HL-60/S4 (cell line): ENCODE measurements at regions not wholly inside any gene's neighbourhood (a gene's known extent, or its start where the extent isn't known, plus 50 kb on each side); places are given as distances from the start of the nearest gene placed in this dataset.

ENCODE experiments used
- in situ Hi-C: fragments of 300-500 bp; cut with MboI; formaldehyde crosslinking; loops from 2 replicates; pipeline ENCODE4 v1.14.3; 2022; ENCODE audit warnings: low sequenced_read_pairs

DNA sequence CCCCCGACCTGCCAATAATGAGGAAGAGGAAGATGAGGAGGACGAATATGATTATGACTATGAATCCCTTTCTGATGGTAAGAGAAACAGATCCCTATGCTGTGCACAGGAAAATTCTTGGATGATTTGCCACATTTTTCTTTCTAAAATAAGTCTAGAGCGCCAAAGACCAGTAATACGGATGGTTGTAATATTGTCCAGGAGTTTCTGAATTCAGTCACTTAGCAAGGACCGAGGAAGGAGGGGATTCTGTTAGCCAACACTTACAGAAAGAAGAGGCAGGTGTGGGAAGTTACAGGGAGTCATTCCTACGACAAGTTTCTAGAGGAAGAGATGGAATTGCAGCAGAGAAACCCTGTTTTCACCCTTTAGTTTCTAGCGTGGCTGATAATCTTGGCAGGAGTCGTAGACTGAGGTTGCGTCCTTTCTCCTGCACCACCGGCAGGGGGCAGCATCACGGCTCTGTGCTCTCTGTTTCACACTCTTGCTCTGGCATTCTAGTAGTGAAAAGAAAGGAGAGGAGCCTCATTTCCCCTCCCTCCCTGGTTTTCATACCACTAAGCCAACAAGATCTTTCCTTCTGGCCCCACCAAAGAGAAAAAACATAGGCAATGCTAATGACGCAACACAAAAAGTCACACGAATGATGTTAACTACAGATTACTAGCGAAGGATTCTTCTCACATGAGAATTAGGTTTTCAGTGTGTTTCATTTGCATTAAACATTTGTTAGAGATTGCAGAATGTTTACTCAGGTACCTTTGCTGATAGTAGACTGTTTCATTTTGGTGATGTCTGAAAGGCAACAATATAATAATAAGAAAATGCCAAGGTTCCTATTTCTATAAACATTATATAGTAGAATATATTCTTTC, 82.7 kb downstream of the NOC3L start:
- in situ Hi-C loops = loop anchor here (25.0 kb wide), 1 partner anchor 157 kb away; no protein-coding TSS in a partner anchor

GRCh38 chr10:94281654-94282053, 81.1 kb downstream of the NOC3L start:
- in situ Hi-C loops = loop anchor here (25.0 kb wide), 1 partner anchor 156 kb away; no protein-coding TSS in a partner anchor

DNA sequence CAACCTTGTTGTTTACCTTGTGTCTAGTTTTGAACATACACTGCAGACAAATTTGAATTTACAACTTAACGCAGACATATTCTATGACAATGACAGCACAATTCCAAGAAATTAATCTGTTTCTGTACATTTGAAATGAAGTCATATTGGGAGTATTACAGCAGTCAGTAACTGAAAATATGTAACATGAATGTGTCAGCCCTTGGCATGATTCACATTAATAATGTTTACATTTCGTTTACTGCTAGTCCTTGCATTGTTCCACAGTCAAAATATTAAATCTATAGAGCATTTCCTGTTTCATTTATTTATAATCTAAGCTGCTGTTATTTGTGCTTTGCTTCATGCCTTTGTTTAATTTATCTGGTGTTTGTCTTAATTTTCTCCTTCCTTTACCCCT, 80.4 kb downstream of the NOC3L start:
- in situ Hi-C loops = loop anchor here (25.0 kb wide), 1 partner anchor 155 kb away; no protein-coding TSS in a partner anchor
